COLO668 (cell line): ENCODE measurements at regions not wholly inside any gene's neighbourhood (a gene's known extent, or its start where the extent isn't known, plus 50 kb on each side); places are given as distances from the start of the nearest gene placed in this dataset.
"Not testable (repeated sequence)": the region's sequence is repeated elsewhere in the genome, so short reads cannot be mapped to it uniquely, and the experiment has no call there.

Source experiments
- DNase-seq: peaks from one replicate; lab custom pipeline; 2025; ENCODE audit not compliant: unreplicated experiment; lab: John Stamatoyannopoulos, UW

GRCh38 chrX:55326985-55327384, 62.3 kb upstream of the PAGE3 start:
- no peak for DNase-seq

GRCh38 chrX:55335296-55335695, 70.6 kb upstream of the PAGE3 start:
- no peak for DNase-seq

- DNase-seq = no peak
These were observed 71.5 kb upstream of the PAGE3 start for GRCh38 chrX:55336176-55336575.

GRCh38 chrX:55340896-55341433, 76.2 kb upstream of the PAGE3 start:
- DNase-seq = no peak

GRCh38 chrX:55342533-55343501, 78.1 kb upstream of the PAGE3 start:
- peak; percentile 4 for DNase-seq

- DNase-seq = no peak
These were observed 91.9 kb upstream of the PAGE3 start for GRCh38 chrX:55356609-55357008.

GRCh38 chrX:55357236-55357635, 92.5 kb upstream of the PAGE3 start:
- no peak for DNase-seq

- DNase-seq = no peak
These were observed 72.5 kb upstream of the MAGEH1 start for GRCh38 chrX:55379396-55379795.

GRCh38 chrX:55389376-55389775, 62.6 kb upstream of the MAGEH1 start:
- DNase-seq = no peak

GRCh38 chrX:55396836-55397235, 55.1 kb upstream of the MAGEH1 start:
- not testable (repeated sequence) for DNase-seq
